HEK293 (cell line): ENCODE measurements at regions not wholly inside any gene's neighbourhood (a gene's known extent, or its start where the extent isn't known, plus 50 kb on each side); places are given as distances from the start of the nearest gene placed in this dataset.

Experiments used
- CTCF ChIA-PET: fragments of 350-600 bp; formaldehyde crosslinking; extraction: SDS; loops from one replicate; lab custom pipeline; 2021; ENCODE audit warnings: antibody characterized with exemption; lab: Yijun Ruan, JAX
- POLR2A ChIA-PET: fragments of 300-600 bp; formaldehyde crosslinking; extraction: SDS; loops from one replicate; lab custom pipeline; 2020; ENCODE audit warnings: antibody characterized with exemption, inconsistent platforms; lab: Yijun Ruan, JAX
- H3K27ac ChIP-seq: fragments of 200-500 bp; sonication (Bioruptor generic); 2 replicates; pipeline ENCODE4 v1.5.1; 2014; ENCODE audit warnings: low read depth, low read length, control low read depth, inconsistent platforms; ENCODE audit errors: extremely low read depth
- H3K36me3 ChIP-seq, 2 experiments: fragments of 200-500 bp in 1 of 2; sonication (Bioruptor generic) in 1 of 2; 1 replicate in 1 of 2; 2 replicates in 1 of 2; pipeline ENCODE4 v1.5.1; 2014 to 2017; ENCODE audit warnings: inconsistent platforms in 2 of 2, low read length in 2 of 2; ENCODE audit not compliant: control insufficient read depth in 2 of 2, insufficient read depth in 1 of 2
- H3K4me1 ChIP-seq: fragments of 200-500 bp; sonication (Bioruptor generic); 2 replicates; pipeline ENCODE4 v1.5.1; 2014; ENCODE audit warnings: mild to moderate bottlenecking, low read length, inconsistent platforms; ENCODE audit not compliant: control insufficient read depth, insufficient read depth
- H3K4me3 ChIP-seq: 2 replicates; pipeline ENCODE4 v1.5.1; 2011; ENCODE audit warnings: low read depth, mild to moderate bottlenecking, control low read depth, low read length, moderate library complexity
- H3K9me3 ChIP-seq: fragments of 200-500 bp; sonication (Bioruptor generic); 2 replicates; pipeline ENCODE4 v1.5.1; 2014; ENCODE audit warnings: low read depth, low read length, inconsistent platforms; ENCODE audit not compliant: control insufficient read depth, insufficient read depth
- ELK4 ChIP-seq: IDR thresholded peaks from 2 replicates; pipeline ENCODE4 v1.6.1; 2011; ENCODE audit warnings: mild to moderate bottlenecking, low read depth, low read length, borderline replicate concordance
- GLIS1 ChIP-seq: fragments of 450-650 bp; formaldehyde crosslinking; IDR thresholded peaks from 2 replicates; pipeline ENCODE4 v1.5.1; 2016; ENCODE audit warnings: missing biosample characterization, missing genetic modification characterization
- KLF10 ChIP-seq: fragments of 450-650 bp; IDR thresholded peaks from 2 replicates; pipeline ENCODE4 v1.5.1; 2018; ENCODE audit warnings: missing biosample characterization, mild to moderate bottlenecking, missing genetic modification characterization
- MZF1 ChIP-seq: fragments of 450-650 bp; formaldehyde crosslinking; IDR thresholded peaks from 2 replicates; pipeline ENCODE4 v1.5.1; 2017; ENCODE audit warnings: missing biosample characterization, missing genetic modification characterization, borderline replicate concordance
- PBX3 ChIP-seq: sonication (generic); formaldehyde crosslinking; IDR thresholded peaks from 2 replicates; pipeline ENCODE4 v1.8.1; 2022; ENCODE audit warnings: mild to moderate bottlenecking, moderate library complexity, missing genetic modification reagents
- SCRT2 ChIP-seq: fragments of 450-650 bp; formaldehyde crosslinking; IDR thresholded peaks from 2 replicates; pipeline ENCODE4 v1.5.1; 2016; ENCODE audit warnings: missing biosample characterization, missing genetic modification characterization
- SP2 ChIP-seq: fragments of 450-650 bp; formaldehyde crosslinking; IDR thresholded peaks from 2 replicates; pipeline ENCODE4 v1.5.1; 2016; ENCODE audit warnings: missing biosample characterization, missing genetic modification characterization
- TSHZ1 ChIP-seq: fragments of 450-650 bp; formaldehyde crosslinking; IDR thresholded peaks from 2 replicates; pipeline ENCODE4 v1.5.1; 2016; ENCODE audit warnings: missing biosample characterization, missing genetic modification characterization, borderline replicate concordance
- ZNF112 ChIP-seq: fragments of 450-650 bp; formaldehyde crosslinking; IDR thresholded peaks from 2 replicates; pipeline ENCODE4 v1.5.0; 2017; ENCODE audit warnings: missing biosample characterization, missing genetic modification characterization
- ZNF169 ChIP-seq: fragments of 450-650 bp; formaldehyde crosslinking; IDR thresholded peaks from 2 replicates; pipeline ENCODE4 v1.5.1; 2016; ENCODE audit warnings: missing biosample characterization, missing genetic modification characterization
- ZNF19 ChIP-seq: fragments of 450-650 bp; formaldehyde crosslinking; IDR thresholded peaks from 2 replicates; pipeline ENCODE4; 2016; ENCODE audit warnings: missing biosample characterization, missing genetic modification characterization, low read depth
- ZNF391 ChIP-seq: fragments of 450-650 bp; formaldehyde crosslinking; IDR thresholded peaks from 2 replicates; pipeline ENCODE4 v1.5.1; 2016; ENCODE audit warnings: low read depth, missing biosample characterization, missing genetic modification characterization, borderline replicate concordance
- ZNF404 ChIP-seq: fragments of 450-650 bp; formaldehyde crosslinking; IDR thresholded peaks from 2 replicates; pipeline ENCODE4 v1.5.1; 2017; ENCODE audit warnings: missing biosample characterization, missing genetic modification characterization
- ZNF416 ChIP-seq: fragments of 450-650 bp; formaldehyde crosslinking; IDR thresholded peaks from 2 replicates; pipeline ENCODE4 v1.5.1; 2016; ENCODE audit warnings: missing biosample characterization, missing genetic modification characterization
- ZNF423 ChIP-seq: fragments of 450-650 bp; formaldehyde crosslinking; IDR thresholded peaks from 2 replicates; pipeline ENCODE4 v1.5.1; 2016; ENCODE audit warnings: missing biosample characterization, missing genetic modification characterization
- ZNF449 ChIP-seq: fragments of 450-650 bp; formaldehyde crosslinking; IDR thresholded peaks from 2 replicates; pipeline ENCODE4 v1.5.1; 2017; ENCODE audit warnings: missing biosample characterization, mild to moderate bottlenecking, missing genetic modification characterization, moderate library complexity
- ZNF518A ChIP-seq: fragments of 450-650 bp; formaldehyde crosslinking; conservative IDR thresholded peaks from 2 replicates; pipeline ENCODE4 v1.5.1; 2016; ENCODE audit warnings: low read depth, missing biosample characterization, missing genetic modification characterization
- ZNF521 ChIP-seq: fragments of 450-650 bp; formaldehyde crosslinking; IDR thresholded peaks from 2 replicates; pipeline ENCODE4 v1.5.1; 2017; ENCODE audit warnings: missing biosample characterization, mild to moderate bottlenecking, missing genetic modification characterization
- ZNF529 ChIP-seq: fragments of 450-650 bp; formaldehyde crosslinking; IDR thresholded peaks from 2 replicates; pipeline ENCODE4 v1.5.1; 2017; ENCODE audit warnings: missing genetic modification characterization, missing biosample characterization; ENCODE audit not compliant: insufficient replicate concordance
- ZNF549 ChIP-seq: fragments of 450-650 bp; IDR thresholded peaks from 2 replicates; pipeline ENCODE4 v1.5.1; 2018; ENCODE audit warnings: missing biosample characterization, missing genetic modification characterization, mild to moderate bottlenecking, inconsistent platforms, moderate library complexity
- ZNF560 ChIP-seq: fragments of 450-650 bp; formaldehyde crosslinking; IDR thresholded peaks from 2 replicates; pipeline ENCODE4 v1.5.1; 2017; ENCODE audit warnings: missing biosample characterization, missing genetic modification characterization, borderline replicate concordance
- ZNF707 ChIP-seq: fragments of 450-650 bp; formaldehyde crosslinking; IDR thresholded peaks from 2 replicates; pipeline ENCODE4 v1.5.1; 2016; ENCODE audit warnings: missing biosample characterization, missing genetic modification characterization

GRCh38 chr4:114100288-114101031 is 121.0 kb upstream of the ARSJ start:
- POLR2A ChIA-PET, result no interaction called here
- Histone ChIP-seq H3K9me3 (no peaks in the 10 kb centered on the region), H3K4me1 (no peaks in the 10 kb centered on the region), H3K36me3 (no peaks in the 10 kb centered on the region), H3K27ac (no peak overlapping the region), H3K4me3 (no peak overlapping the region)
- TF ChIP-seq TSHZ1 (tag by site-specific recombination) (no peak), ZNF707 (no peak), MZF1 (tag by site-specific recombination) (no peak), ZNF560 (tag by site-specific recombination) (no peak)
- CTCF ChIA-PET, result interaction anchor here (0.6 kb wide), 1 partner anchor 28 kb away, joined by 3 read pairs; no protein-coding TSS in a partner anchor

GRCh38 chr4:114103908-114104307 is 124.5 kb upstream of the ARSJ start:
- Histone ChIP-seq H3K4me1 (no peaks in the 10 kb centered on the region), H3K4me3 (no peak overlapping the region), H3K27ac (no peak overlapping the region), H3K36me3 (no peaks in the 10 kb centered on the region), H3K9me3 (no peaks in the 10 kb centered on the region)
- ChIA-PET POLR2A (no interaction called here), CTCF (no interaction called here)
- TF ChIP-seq ZNF518A (tag by site-specific recombination) (no peak), ZNF423 (no peak), ZNF529 (tag by site-specific recombination) (no peak), GLIS1 (tag by site-specific recombination) (no peak), ZNF169 (no peak), SCRT2 (tag by site-specific recombination) (no peak), ZNF521 (tag by site-specific recombination) (no peak), ZNF549 (tag by site-specific recombination) (no peak), ZNF416 (no peak), ZNF449 (tag by site-specific recombination) (no peak), ZNF112 (tag by site-specific recombination) (no peak), PBX3 (CRISPR knock-in tag) (no peak), SP2 (tag by site-specific recombination) (no peak), ZNF391 (tag by site-specific recombination) (no peak), ZNF19 (tag by site-specific recombination) (no peak), ZNF404 (tag by site-specific recombination) (no peak), KLF10 (tag by site-specific recombination) (no peak), ELK4 (no peak)
